H9 (cell line): ENCODE measurements at regions not wholly inside any gene's neighbourhood (a gene's known extent, or its start where the extent isn't known, plus 50 kb on each side); places are given as distances from the start of the nearest gene placed in this dataset.
"Not testable (repeated sequence)": the region's sequence is repeated elsewhere in the genome, so short reads cannot be mapped to it uniquely, and the experiment has no call there.

Experiments used
- DNase-seq: peaks from one replicate; pipeline ENCODE4 v3.0.0-alpha.2; 2017
- H2AFZ ChIP-seq: one replicate; pipeline ENCODE4 v1.6.1; 2013; ENCODE audit warnings: mild to moderate bottlenecking, low read length, control low read depth, moderate library complexity
- H2AK5ac ChIP-seq: 2 replicates; pipeline ENCODE4 v1.6.1; 2013; ENCODE audit warnings: low read length, control low read depth, mixed read lengths; ENCODE audit not compliant: insufficient read length
- H2BK120ac ChIP-seq: one replicate; pipeline ENCODE4 v1.6.1; 2013; ENCODE audit warnings: low read depth, mild to moderate bottlenecking, low read length, control low read depth, inconsistent platforms; ENCODE audit not compliant: poor library complexity, severe bottlenecking
- H2BK12ac ChIP-seq: 2 replicates; pipeline ENCODE4 v1.6.1; 2013; ENCODE audit warnings: low read length, control low read depth, mixed read lengths, low read depth; ENCODE audit not compliant: insufficient read length
- H2BK15ac ChIP-seq: 2 replicates; pipeline ENCODE4 v1.6.1; 2013; ENCODE audit warnings: low read depth, low read length, control low read depth
- H2BK20ac ChIP-seq: one replicate; pipeline ENCODE4 v1.6.1; 2013; ENCODE audit warnings: low read depth, mild to moderate bottlenecking, low read length, control low read depth, inconsistent platforms; ENCODE audit not compliant: poor library complexity, severe bottlenecking
- H2BK5ac ChIP-seq: 2 replicates; pipeline ENCODE4 v1.6.1; 2013; ENCODE audit warnings: low read length, control low read depth, mixed read lengths; ENCODE audit not compliant: insufficient read length
- H3K14ac ChIP-seq: 2 replicates; pipeline ENCODE4 v1.6.1; 2013; ENCODE audit warnings: low read length, control low read depth; ENCODE audit not compliant: insufficient read depth
- H3K18ac ChIP-seq: 2 replicates; pipeline ENCODE4 v1.6.1; 2013; ENCODE audit warnings: low read depth, mild to moderate bottlenecking, mixed read lengths, low read length, control low read depth; ENCODE audit not compliant: insufficient read length
- H3K23ac ChIP-seq: 2 replicates; pipeline ENCODE4 v1.6.1; 2013; ENCODE audit warnings: low read length, control low read depth, mixed read lengths, low read depth; ENCODE audit not compliant: insufficient read length
- H3K23me2 ChIP-seq: 2 replicates; pipeline ENCODE4 v1.6.1; 2013; ENCODE audit warnings: low read depth, mild to moderate bottlenecking, mixed read lengths, low read length, control low read depth; ENCODE audit not compliant: insufficient read length, poor library complexity, severe bottlenecking
- H3K27ac ChIP-seq: 2 replicates; pipeline ENCODE4 v1.5.1; 2013; ENCODE audit warnings: low read length, control low read depth, mixed read lengths, low read depth; ENCODE audit not compliant: insufficient read length
- H3K27me3 ChIP-seq: 2 replicates; pipeline ENCODE4 v1.6.1; 2013; ENCODE audit warnings: low read length, control low read depth, inconsistent platforms; ENCODE audit not compliant: insufficient read depth
- H3K4ac ChIP-seq: 2 replicates; pipeline ENCODE4 v1.6.1; 2013; ENCODE audit warnings: low read depth, mild to moderate bottlenecking, control low read depth, inconsistent platforms, low read length, moderate library complexity
- H3K4me1 ChIP-seq: 2 replicates; pipeline ENCODE4 v1.6.1; 2013; ENCODE audit warnings: low read length, control low read depth, inconsistent platforms; ENCODE audit not compliant: insufficient read depth
- H3K4me2 ChIP-seq: 2 replicates; pipeline ENCODE4 v1.6.1; 2013; ENCODE audit warnings: low read length, control low read depth, mixed read lengths; ENCODE audit not compliant: insufficient read length, insufficient read depth
- H3K56ac ChIP-seq: 2 replicates; pipeline ENCODE4 v1.6.1; 2013; ENCODE audit warnings: low read depth, mild to moderate bottlenecking, mixed read lengths, low read length, control low read depth; ENCODE audit not compliant: insufficient read length
- H3K79me1 ChIP-seq: 2 replicates; pipeline ENCODE4 v1.6.1; 2013; ENCODE audit warnings: low read depth, mild to moderate bottlenecking, moderate library complexity, low read length, control low read depth, inconsistent platforms; ENCODE audit not compliant: insufficient read depth, poor library complexity, severe bottlenecking
- H3K79me2 ChIP-seq: 2 replicates; pipeline ENCODE4 v1.6.1; 2013; ENCODE audit warnings: low read length, control low read depth, inconsistent platforms; ENCODE audit not compliant: insufficient read depth
- H3K9ac ChIP-seq: 2 replicates; pipeline ENCODE4 v1.6.1; 2013; ENCODE audit warnings: low read length, control low read depth, mixed read lengths; ENCODE audit not compliant: insufficient read length; ENCODE audit errors: extremely low read depth
- H3K9me3 ChIP-seq: one replicate; pipeline ENCODE4 v1.6.1; 2013; ENCODE audit warnings: low read depth, low read length, inconsistent platforms; ENCODE audit not compliant: control insufficient read depth
- H3T11ph ChIP-seq: one replicate; pipeline ENCODE4 v1.6.1; 2013; ENCODE audit warnings: mild to moderate bottlenecking, low read length, control low read depth, inconsistent platforms
- H4K20me1 ChIP-seq: one replicate; pipeline ENCODE4 v1.6.1; 2013; ENCODE audit not compliant: control insufficient read depth, insufficient read length, insufficient read depth
- H4K5ac ChIP-seq: 2 replicates; pipeline ENCODE4 v1.6.1; 2013; ENCODE audit warnings: low read depth, mild to moderate bottlenecking, mixed read lengths, low read length, control low read depth; ENCODE audit not compliant: insufficient read length
- H4K8ac ChIP-seq: replicated peaks from 2 replicates; pipeline ENCODE4 v1.6.1; 2013; ENCODE audit warnings: low read length, control low read depth, mixed read lengths, low read depth; ENCODE audit not compliant: insufficient read length
- H4K91ac ChIP-seq: 2 replicates; pipeline ENCODE4 v1.6.1; 2013; ENCODE audit warnings: low read depth, mild to moderate bottlenecking, moderate library complexity, mixed read lengths, low read length, control low read depth; ENCODE audit not compliant: insufficient read length
- H3K27ac Mint-ChIP-seq, 3 experiments: 2 replicates in 2 of 3; 3 replicates in 1 of 3; pipeline ENCODE4 v1.8.0; 2020 to 2021; ENCODE audit warnings: mixed read lengths in 3 of 3, mild to moderate bottlenecking in 1 of 3, moderate library complexity in 1 of 3
- H3K27me3 Mint-ChIP-seq: 2 replicates; pipeline ENCODE4 v1.8.0; 2021; ENCODE audit warnings: low read depth, mild to moderate bottlenecking, moderate library complexity, mixed read lengths
- H3K36me3 Mint-ChIP-seq, 3 experiments: 2 replicates in 2 of 3; 3 replicates in 1 of 3; pipeline ENCODE4 v1.8.0; 2020 to 2021; ENCODE audit warnings: low read depth in 3 of 3, mixed read lengths in 3 of 3; ENCODE audit not compliant: insufficient read depth in 1 of 3
- H3K4me1 Mint-ChIP-seq, 2 experiments: 2 replicates each; pipeline ENCODE4 v1.8.0; 2020; ENCODE audit warnings: mixed read lengths in 2 of 2
- H3K4me3 Mint-ChIP-seq, 2 experiments: 2 replicates in 1 of 2; 3 replicates in 1 of 2; pipeline ENCODE4 v1.8.0; 2020 to 2021; ENCODE audit warnings: mild to moderate bottlenecking in 2 of 2, mixed read lengths in 2 of 2, moderate library complexity in 1 of 2
- H3K9me3 Mint-ChIP-seq, 2 experiments: 2 replicates in 1 of 2; 3 replicates in 1 of 2; pipeline ENCODE4 v1.8.0; 2020; ENCODE audit warnings: mild to moderate bottlenecking in 2 of 2, mixed read lengths in 2 of 2, moderate library complexity in 1 of 2
- WGBS: extraction: QIAGEN DNeasy Blood & Tissue Kit; methylation state at CpG from one replicate; pipeline ENCODE4 v1.1.7; 2013; ENCODE audit warnings: missing lambda C conversion rate, low lambda C conversion rate, mixed read lengths; ENCODE audit not compliant: insufficient read length; ENCODE audit errors: extremely low coverage; 5-methylcytosine and 5-hydroxymethylcytosine counted together
- TF ChIP-seq, protein P1 (sequence below): fragments of 200-600 bp; sonication (generic); conservative IDR thresholded peaks from 3 replicates; pipeline ENCODE4 v1.8.0; 2021; ENCODE audit warnings: antibody characterized with exemption, mild to moderate bottlenecking

- no peak overlapping the region for H3K23ac ChIP-seq
- no peak overlapping the region for H3K56ac ChIP-seq
- H3K36me3 Mint-ChIP-seq: no peaks in the 10 kb centered on the region
- H3K9me3 ChIP-seq: no peaks in the 10 kb centered on the region
- no peak overlapping the region for H3K4ac ChIP-seq
- no peak overlapping the region for H4K91ac ChIP-seq
- H3K4me2 ChIP-seq: no peak overlapping the region
- H3K27me3 Mint-ChIP-seq: no peaks in the 10 kb centered on the region
- H4K20me1 ChIP-seq: no peaks in the 10 kb centered on the region
- no peak overlapping the region for H3K18ac ChIP-seq
- no peaks in the 10 kb centered on the region for H3K9me3 Mint-ChIP-seq
- no peak overlapping the region for H2AFZ ChIP-seq
- no peak overlapping the region for H4K5ac ChIP-seq
- H2BK15ac ChIP-seq: no peak overlapping the region
- H2AK5ac ChIP-seq: no peak overlapping the region
- no peaks in the 10 kb centered on the region for H3K4me1 ChIP-seq
- no peaks in the 10 kb centered on the region for H3K79me1 ChIP-seq
- no peaks in the 10 kb centered on the region for H3K23me2 ChIP-seq
- H2BK5ac ChIP-seq: no peak overlapping the region
- H3K4me1 Mint-ChIP-seq: no peaks in the 10 kb centered on the region
- H3K14ac ChIP-seq: no peak overlapping the region
- H3K4me3 Mint-ChIP-seq: no peak overlapping the region
- H3K27me3 ChIP-seq: no peaks in the 10 kb centered on the region
- H3K79me2 ChIP-seq: no peaks in the 10 kb centered on the region
- H4K8ac ChIP-seq: no peak overlapping the region
- no peak overlapping the region for H3K27ac ChIP-seq
- TF ChIP-seq, protein P1, sequence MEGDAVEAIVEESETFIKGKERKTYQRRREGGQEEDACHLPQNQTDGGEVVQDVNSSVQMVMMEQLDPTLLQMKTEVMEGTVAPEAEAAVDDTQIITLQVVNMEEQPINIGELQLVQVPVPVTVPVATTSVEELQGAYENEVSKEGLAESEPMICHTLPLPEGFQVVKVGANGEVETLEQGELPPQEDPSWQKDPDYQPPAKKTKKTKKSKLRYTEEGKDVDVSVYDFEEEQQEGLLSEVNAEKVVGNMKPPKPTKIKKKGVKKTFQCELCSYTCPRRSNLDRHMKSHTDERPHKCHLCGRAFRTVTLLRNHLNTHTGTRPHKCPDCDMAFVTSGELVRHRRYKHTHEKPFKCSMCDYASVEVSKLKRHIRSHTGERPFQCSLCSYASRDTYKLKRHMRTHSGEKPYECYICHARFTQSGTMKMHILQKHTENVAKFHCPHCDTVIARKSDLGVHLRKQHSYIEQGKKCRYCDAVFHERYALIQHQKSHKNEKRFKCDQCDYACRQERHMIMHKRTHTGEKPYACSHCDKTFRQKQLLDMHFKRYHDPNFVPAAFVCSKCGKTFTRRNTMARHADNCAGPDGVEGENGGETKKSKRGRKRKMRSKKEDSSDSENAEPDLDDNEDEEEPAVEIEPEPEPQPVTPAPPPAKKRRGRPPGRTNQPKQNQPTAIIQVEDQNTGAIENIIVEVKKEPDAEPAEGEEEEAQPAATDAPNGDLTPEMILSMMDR: no peak
- no peak for DNase-seq
- no peak overlapping the region for H2BK12ac ChIP-seq
- H3T11ph ChIP-seq: no peak overlapping the region
- H2BK20ac ChIP-seq: no peak overlapping the region
- H3K9ac ChIP-seq: no peak overlapping the region
- no peak overlapping the region for H2BK120ac ChIP-seq
- no peak overlapping the region for H3K27ac Mint-ChIP-seq
These were observed 1198.9 kb downstream of the PLA2G4A start for GRCh38 chr1:188027613-188028012.

- not testable (repeated sequence) for H3K4me1 Mint-ChIP-seq
These were observed 1208.8 kb downstream of the PLA2G4A start for GRCh38 chr1:188037572-188037971.

More at GRCh38 chr1:188037572-188037971, 1208.8 kb downstream of the PLA2G4A start:
- not testable (repeated sequence) for H3K4ac ChIP-seq, H3K18ac ChIP-seq, H3K27ac ChIP-seq, H3K4me2 ChIP-seq, H3K27me3 Mint-ChIP-seq, H2BK20ac ChIP-seq, H3K27ac Mint-ChIP-seq, H2AFZ ChIP-seq, H3K4me3 Mint-ChIP-seq, DNase-seq, H3T11ph ChIP-seq, H3K9me3 ChIP-seq, H2BK5ac ChIP-seq, H3K79me2 ChIP-seq, H3K27me3 ChIP-seq, H4K8ac ChIP-seq, H3K23ac ChIP-seq, H3K56ac ChIP-seq, H3K23me2 ChIP-seq, H3K9ac ChIP-seq, H3K79me1 ChIP-seq, H2BK15ac ChIP-seq, H3K14ac ChIP-seq, H2AK5ac ChIP-seq, H3K4me1 ChIP-seq, H4K91ac ChIP-seq, H4K20me1 ChIP-seq, H2BK12ac ChIP-seq, H2BK120ac ChIP-seq, H4K5ac ChIP-seq
- Mint-ChIP-seq H3K9me3 (peaks cover 25 to 27% of the 10 kb centered on the region in 2 experiments), H3K36me3 (peaks cover 5 to 24% (median 7%) of the 10 kb centered on the region in 3 experiments; a peak in 6 of 7 replicates)
- WGBS: no CpG with 5 or more reads among the region's 2 CpGs
